Endodermal cell (in vitro differentiated cells): ENCODE measurements at regions not wholly inside any gene's neighbourhood (a gene's known extent, or its start where the extent isn't known, plus 50 kb on each side); places are given as distances from the start of the nearest gene placed in this dataset.

Experiments
- DNase-seq: peaks from one replicate; pipeline ENCODE4 v3.0.0-alpha.2; 2017
- H3K27ac ChIP-seq: 2 replicates; pipeline ENCODE4 v1.5.1; 2013; ENCODE audit warnings: mild to moderate bottlenecking, low read depth, low read length, moderate library complexity
- H3K27me3 ChIP-seq: 2 replicates; pipeline ENCODE4 v1.6.1; 2013; ENCODE audit warnings: mild to moderate bottlenecking, low read length, moderate library complexity; ENCODE audit not compliant: insufficient read depth, control insufficient read depth, poor library complexity, severe bottlenecking
- H3K36me3 ChIP-seq: 2 replicates; pipeline ENCODE4 v1.7.0; 2013; ENCODE audit warnings: mild to moderate bottlenecking, low read length, moderate library complexity; ENCODE audit not compliant: control insufficient read depth, insufficient read depth
- H3K4me1 ChIP-seq: one replicate; pipeline ENCODE4 v1.7.0; 2013; ENCODE audit warnings: low read length; ENCODE audit not compliant: control insufficient read depth, insufficient read depth
- H3K4me3 ChIP-seq: 2 replicates; pipeline ENCODE4 v1.5.1; 2013; ENCODE audit warnings: mild to moderate bottlenecking, low read length, moderate library complexity
- H3K9ac ChIP-seq: 2 replicates; pipeline ENCODE4 v1.6.1; 2013; ENCODE audit warnings: mild to moderate bottlenecking, low read length, moderate library complexity; ENCODE audit not compliant: poor library complexity, severe bottlenecking; ENCODE audit errors: extremely low read depth
- H3K9me3 ChIP-seq: 2 replicates; pipeline ENCODE4 v1.6.1; 2013; ENCODE audit warnings: mild to moderate bottlenecking, low read length, moderate library complexity; ENCODE audit not compliant: control insufficient read depth
- H3K27ac Mint-ChIP-seq: 2 replicates; pipeline ENCODE4 v1.8.0; 2020; ENCODE audit warnings: mixed read lengths
- H3K27me3 Mint-ChIP-seq: 2 replicates; pipeline ENCODE4 v1.8.0; 2021; ENCODE audit warnings: mild to moderate bottlenecking, mixed read lengths; ENCODE audit not compliant: insufficient read depth
- H3K36me3 Mint-ChIP-seq: 2 replicates; pipeline ENCODE4 v1.8.0; 2020; ENCODE audit warnings: low read depth, mixed read lengths
- H3K4me1 Mint-ChIP-seq: 2 replicates; pipeline ENCODE4 v1.8.0; 2020; ENCODE audit warnings: mixed read lengths
- H3K4me3 Mint-ChIP-seq: 2 replicates; pipeline ENCODE4 v1.8.0; 2020; ENCODE audit warnings: mild to moderate bottlenecking, moderate library complexity, mixed read lengths
- H3K9me3 Mint-ChIP-seq: 2 replicates; pipeline ENCODE4 v1.8.0; 2020; ENCODE audit warnings: mild to moderate bottlenecking, mixed read lengths
- WGBS, 2 experiments: methylation state at CpG; one replicate each; pipeline versions ENCODE4 v1.1.5 to v1.1.7; 2013; ENCODE audit warnings: missing lambda C conversion rate in 2 of 2, mixed read lengths in 1 of 2; ENCODE audit not compliant: insufficient coverage in 1 of 2, insufficient read length in 1 of 2; 5-methylcytosine and 5-hydroxymethylcytosine counted together
- TF ChIP-seq, protein P1 (sequence below): fragments of 200-600 bp; sonication (generic); conservative IDR thresholded peaks from 2 replicates; pipeline ENCODE4 v1.5.0; 2021; ENCODE audit warnings: antibody characterized with exemption, mild to moderate bottlenecking

GRCh38 chr2:20135631-20136050 lies 84.2 kb upstream of the LAPTM4A start:
- Histone ChIP-seq H3K4me3 (no peak overlapping the region), H3K9me3 (no peaks in the 10 kb centered on the region), H3K27ac (no peak overlapping the region), H3K27me3 (peaks cover 6% of the 10 kb centered on the region), H3K4me1 (no peaks in the 10 kb centered on the region), H3K9ac (no peak overlapping the region), H3K36me3 (no peaks in the 10 kb centered on the region)
- Mint-ChIP-seq H3K27me3 (peaks cover 10% of the 10 kb centered on the region), H3K27ac (no peak overlapping the region), H3K9me3 (no peaks in the 10 kb centered on the region), H3K4me1 (peaks cover 5% of the 10 kb centered on the region), H3K36me3 (no peaks in the 10 kb centered on the region), H3K4me3 (no peak overlapping the region)
- WGBS, 2 experiments, result 32 to 42% methylated on average over 5 to 10 of the region's 10 CpGs
- TF ChIP-seq, protein P1, sequence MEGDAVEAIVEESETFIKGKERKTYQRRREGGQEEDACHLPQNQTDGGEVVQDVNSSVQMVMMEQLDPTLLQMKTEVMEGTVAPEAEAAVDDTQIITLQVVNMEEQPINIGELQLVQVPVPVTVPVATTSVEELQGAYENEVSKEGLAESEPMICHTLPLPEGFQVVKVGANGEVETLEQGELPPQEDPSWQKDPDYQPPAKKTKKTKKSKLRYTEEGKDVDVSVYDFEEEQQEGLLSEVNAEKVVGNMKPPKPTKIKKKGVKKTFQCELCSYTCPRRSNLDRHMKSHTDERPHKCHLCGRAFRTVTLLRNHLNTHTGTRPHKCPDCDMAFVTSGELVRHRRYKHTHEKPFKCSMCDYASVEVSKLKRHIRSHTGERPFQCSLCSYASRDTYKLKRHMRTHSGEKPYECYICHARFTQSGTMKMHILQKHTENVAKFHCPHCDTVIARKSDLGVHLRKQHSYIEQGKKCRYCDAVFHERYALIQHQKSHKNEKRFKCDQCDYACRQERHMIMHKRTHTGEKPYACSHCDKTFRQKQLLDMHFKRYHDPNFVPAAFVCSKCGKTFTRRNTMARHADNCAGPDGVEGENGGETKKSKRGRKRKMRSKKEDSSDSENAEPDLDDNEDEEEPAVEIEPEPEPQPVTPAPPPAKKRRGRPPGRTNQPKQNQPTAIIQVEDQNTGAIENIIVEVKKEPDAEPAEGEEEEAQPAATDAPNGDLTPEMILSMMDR, result peak; percentile 87
- DNase-seq, result peak; percentile 94

DNA sequence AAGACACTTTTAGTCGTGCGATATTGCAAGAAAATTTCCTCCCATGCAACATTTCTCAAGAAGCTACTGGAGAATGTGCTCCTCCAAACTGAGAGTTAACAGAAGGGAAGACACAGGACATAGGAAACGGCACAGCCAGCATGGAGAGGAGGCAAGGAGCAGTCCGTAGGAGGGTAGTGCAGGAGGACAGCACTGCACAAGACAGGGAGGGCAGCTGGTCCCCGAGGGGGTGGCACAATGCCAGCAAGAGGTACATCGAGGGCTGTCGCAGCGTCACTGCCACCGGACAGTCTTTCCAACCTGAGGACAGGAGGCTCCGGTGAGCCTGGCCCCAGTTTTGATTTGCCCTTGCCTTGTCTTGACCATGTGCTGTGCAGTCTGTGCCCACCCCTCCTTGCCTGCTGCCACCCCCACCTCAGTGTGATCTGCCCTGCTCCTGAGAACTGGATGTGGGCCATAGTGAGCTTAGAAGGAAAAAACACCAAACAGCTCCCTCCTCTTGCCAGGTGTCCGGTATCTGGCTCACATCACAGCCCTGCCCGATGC lies 81.6 kb upstream of the LAPTM4A start:
- Mint-ChIP-seq H3K27me3 (peaks cover 11% of the 10 kb centered on the region), H3K27ac (no peak overlapping the region), H3K4me1 (peaks cover 1% of the 10 kb centered on the region), H3K4me3 (no peak overlapping the region), H3K36me3 (no peaks in the 10 kb centered on the region), H3K9me3 (no peaks in the 10 kb centered on the region)
- no peaks in the 10 kb centered on the region for H3K9me3 ChIP-seq
- WGBS, 2 experiments, result 88% methylated on average over 10 to 12 of the region's 12 CpGs
- TF ChIP-seq, protein P1, result no peak
- H3K27me3 ChIP-seq, result peaks cover 6% of the 10 kb centered on the region
- H3K36me3 ChIP-seq, result no peaks in the 10 kb centered on the region
- no peak overlapping the region for H3K4me3 ChIP-seq
- H3K4me1 ChIP-seq, result no peaks in the 10 kb centered on the region
- H3K9ac ChIP-seq, result no peak overlapping the region
- DNase-seq, result no peak
- no peak overlapping the region for H3K27ac ChIP-seq

DNA sequence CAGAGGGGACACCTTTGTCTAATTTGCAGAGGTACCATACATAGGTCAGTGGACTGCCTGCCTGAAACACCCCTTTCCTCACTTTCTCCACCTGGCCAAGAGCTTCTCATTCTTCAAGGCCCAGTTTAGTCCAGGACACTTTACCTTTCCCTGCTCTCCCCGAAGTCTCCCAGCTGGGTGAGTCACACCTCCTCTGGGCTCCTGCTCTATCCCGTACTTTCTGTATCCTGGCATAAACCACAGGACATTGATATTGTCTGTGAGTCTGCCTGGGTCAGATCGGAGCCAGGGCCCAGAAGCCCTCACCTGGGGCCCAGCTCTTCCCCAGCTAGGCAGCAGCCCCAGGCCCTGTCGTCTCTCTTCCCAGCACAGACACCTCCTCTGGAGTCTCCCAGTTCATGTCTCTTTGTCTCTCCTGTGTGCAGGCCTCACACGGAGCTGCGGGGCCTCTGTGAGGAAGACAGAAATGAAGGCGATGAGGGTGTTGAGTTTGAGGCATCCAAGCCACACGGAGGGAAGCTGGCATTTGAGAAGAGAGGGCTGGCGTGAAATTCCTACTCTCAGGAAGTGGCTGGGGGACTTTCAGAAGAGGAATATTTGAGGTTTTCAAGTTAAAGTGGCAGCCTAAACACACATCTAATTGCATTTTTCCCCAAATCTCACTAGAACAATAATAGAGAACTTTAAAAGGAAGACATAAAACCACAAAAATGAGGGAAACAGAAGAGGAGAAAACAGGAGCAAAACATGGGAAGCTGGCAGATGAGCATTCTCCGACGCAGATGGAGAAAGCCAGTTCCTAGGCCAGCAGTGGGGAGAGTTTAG lies 79.6 kb upstream of the LAPTM4A start:
- Histone ChIP-seq H3K27ac (no peak overlapping the region), H3K27me3 (peaks cover 6% of the 10 kb centered on the region), H3K4me1 (no peaks in the 10 kb centered on the region), H3K9ac (no peak overlapping the region), H3K36me3 (no peaks in the 10 kb centered on the region), H3K4me3 (no peak overlapping the region), H3K9me3 (no peaks in the 10 kb centered on the region)
- TF ChIP-seq, protein P1, result no peak
- DNase-seq, result no peak
- no peak overlapping the region for H3K4me3 Mint-ChIP-seq
- 86 to 89% methylated on average over 9 to 11 of the region's 11 CpGs for WGBS, 2 experiments
- H3K4me1 Mint-ChIP-seq, result peaks cover 1% of the 10 kb centered on the region
- H3K27me3 Mint-ChIP-seq, result peaks cover 15% of the 10 kb centered on the region
- no peaks in the 10 kb centered on the region for H3K36me3 Mint-ChIP-seq
- H3K27ac Mint-ChIP-seq, result no peak overlapping the region
- H3K9me3 Mint-ChIP-seq, result no peaks in the 10 kb centered on the region
